HCT116 (cell line): ENCODE measurements at regions not wholly inside any gene's neighbourhood (a gene's known extent, or its start where the extent isn't known, plus 50 kb on each side); places are given as distances from the start of the nearest gene placed in this dataset.

ENCODE experiments used
- ATAC-seq: fragments of 200-7000 bp; cut with Tn5 transposase; 2 replicates; pipeline ENCODE4 v1.9.1; 2020; ENCODE audit warnings: mild to moderate bottlenecking, moderate library complexity
- BruUV-seq: library from RNA; stranded (reverse); fragments of 400-500 nt; replicated peaks from 2 replicates; lab custom pipeline; 2021; lab: Mats Ljungman, UMichigan
- CTCF ChIA-PET: fragments of 300-600 bp; sonication (Branson Sonifier 250); formaldehyde crosslinking; loops from one replicate; lab custom pipeline; 2021; ENCODE audit warnings: antibody characterized with exemption; lab: Charles Lee
- POLR2A ChIA-PET: fragments of 300-600, 350-600 bp; sonication (Branson Sonifier 250); formaldehyde crosslinking; loops from one replicate; lab custom pipeline; 2021; ENCODE audit warnings: antibody characterized with exemption; lab: Charles Lee
- RAD21 ChIA-PET, 2 experiments: fragments of 300-600 bp; sonication (Branson Sonifier 250); formaldehyde crosslinking; loops; one replicate each; lab custom pipeline; 2023; ENCODE audit warnings: low total read pairs in 2 of 2; ENCODE audit not compliant: uncharacterized antibody in 2 of 2, unreplicated experiment in 2 of 2, low non-redundant PET in 1 of 2; lab: Charles Lee
- DNase-seq: peaks from one replicate; pipeline ENCODE4 v3.0.0-alpha.2; 2010; ENCODE audit warnings: low read depth, low spot score
- H2AFZ ChIP-seq: fragments of 200-600 bp; shearing (Covaris generic), sonication (generic); 2 replicates; pipeline ENCODE4 v1.6.1; 2017; ENCODE audit warnings: low read depth, mixed run types, mixed read lengths, antibody characterized with exemption, low read length; ENCODE audit not compliant: poor library complexity, severe bottlenecking
- H3K27ac ChIP-seq: 2 replicates; pipeline ENCODE4 v1.5.1; 2012; ENCODE audit warnings: low read depth, low read length
- H3K27me3 ChIP-seq: fragments of 200-600 bp; sonication (generic); 2 replicates; pipeline ENCODE4 v1.6.1; 2016; ENCODE audit warnings: mixed run types, low read length, mixed read lengths; ENCODE audit not compliant: insufficient read depth
- H3K36me3 ChIP-seq, 2 experiments: fragments of 200-500 bp in 1 of 2; fragments of 200-600 bp in 1 of 2; sonication (Bioruptor generic) in 1 of 2; sonication (generic) in 1 of 2; 2 replicates each; pipeline versions ENCODE4 v1.5.1 to v1.6.1; 2014 to 2016; ENCODE audit warnings: low read length in 2 of 2, inconsistent platforms in 1 of 2, mixed read lengths in 1 of 2, mixed run types in 1 of 2; ENCODE audit not compliant: insufficient read depth in 2 of 2, control insufficient read depth in 1 of 2
- H3K4me1 ChIP-seq, 2 experiments: fragments of 200-600 bp in 1 of 2; sonication (generic) in 1 of 2; 2 replicates each; pipeline versions ENCODE4 v1.5.1 to v1.6.1; 2012 to 2017; ENCODE audit warnings: low read length in 2 of 2, inconsistent platforms in 1 of 2, mild to moderate bottlenecking in 1 of 2, mixed read lengths in 1 of 2, mixed run types in 1 of 2, moderate library complexity in 1 of 2; ENCODE audit not compliant: insufficient read depth in 2 of 2, control insufficient read depth in 1 of 2
- H3K4me2 ChIP-seq: fragments of 200-600 bp; sonication (generic); 2 replicates; pipeline ENCODE4 v1.6.1; 2017; ENCODE audit warnings: mixed run types, low read length, mixed read lengths
- H3K4me3 ChIP-seq, 2 experiments: fragments of 200-600 bp in 1 of 2; sonication (generic) in 1 of 2; replicated peaks in 1 of 2; 2 replicates each; pipeline ENCODE4 v1.5.1; 2011 to 2016; ENCODE audit warnings: low read length in 2 of 2, control low read depth in 1 of 2, low read depth in 1 of 2, mild to moderate bottlenecking in 1 of 2, mixed read lengths in 1 of 2, mixed run types in 1 of 2
- H3K79me2 ChIP-seq: fragments of 200-600 bp; sonication (generic); 2 replicates; pipeline ENCODE4 v1.6.1; 2017; ENCODE audit warnings: mild to moderate bottlenecking, mixed run types, low read length, moderate library complexity, mixed read lengths; ENCODE audit not compliant: insufficient read depth
- H3K9ac ChIP-seq: fragments of 200-600 bp; sonication (generic); 2 replicates; pipeline ENCODE4 v1.6.1; 2016; ENCODE audit warnings: low read length, mixed read lengths
- H3K9me2 ChIP-seq: fragments of 200-600 bp; sonication (generic), shearing (Covaris generic); 2 replicates; pipeline ENCODE4 v1.6.1; 2017; ENCODE audit warnings: mixed run types, mild to moderate bottlenecking, moderate library complexity; ENCODE audit not compliant: insufficient read depth
- H3K9me3 ChIP-seq, 2 experiments: fragments of 200-500 bp in 1 of 2; fragments of 200-600 bp in 1 of 2; sonication (Bioruptor generic) in 1 of 2; sonication (generic) in 1 of 2; 2 replicates each; pipeline ENCODE4 v1.6.1; 2014 to 2017; ENCODE audit warnings: low read length in 2 of 2, mixed read lengths in 2 of 2, inconsistent platforms in 1 of 2, low read depth in 1 of 2, mild to moderate bottlenecking in 1 of 2, mixed run types in 1 of 2, moderate library complexity in 1 of 2; ENCODE audit not compliant: control insufficient read depth in 1 of 2, insufficient read depth in 1 of 2
- H4K20me1 ChIP-seq: fragments of 200-600 bp; sonication (generic), shearing (Covaris generic); 2 replicates; pipeline ENCODE4 v1.6.1; 2017; ENCODE audit warnings: mixed run types, mild to moderate bottlenecking, moderate library complexity; ENCODE audit not compliant: insufficient read depth
- ATF3 ChIP-seq: IDR thresholded peaks from 2 replicates; pipeline ENCODE4 v1.6.1; 2012
- CEBPB ChIP-seq: IDR thresholded peaks from 2 replicates; pipeline ENCODE4 v1.6.1; 2012; ENCODE audit warnings: low read depth
- CTCF ChIP-seq, 3 experiments: fragments of 200-600 bp in 1 of 3; sonication (generic) in 1 of 3; IDR thresholded peaks in 2 of 3; conservative IDR thresholded peaks in 1 of 3; 2 replicates each; pipeline ENCODE4 v1.5.1; 2012 to 2017; ENCODE audit warnings: low read depth in 2 of 3, low read length in 2 of 3, antibody characterized with exemption in 1 of 3, borderline replicate concordance in 1 of 3, control low read depth in 1 of 3, mild to moderate bottlenecking in 1 of 3, mixed read lengths in 1 of 3, mixed run types in 1 of 3, moderate library complexity in 1 of 3; ENCODE audit not compliant: insufficient read depth in 1 of 3
- EGR1 ChIP-seq: IDR thresholded peaks from 2 replicates; pipeline ENCODE4 v1.6.1; 2012; ENCODE audit warnings: low read depth
- ELF1 ChIP-seq: IDR thresholded peaks from 2 replicates; pipeline ENCODE4 v1.6.1; 2012; ENCODE audit warnings: low read depth, borderline replicate concordance
- EZH2 ChIP-seq: fragments of 200-600 bp; sonication (generic); IDR thresholded peaks from 2 replicates; pipeline ENCODE4 v1.6.1; 2017; ENCODE audit warnings: antibody characterized with exemption, mixed run types
- JUND ChIP-seq: IDR thresholded peaks from 2 replicates; pipeline ENCODE4 v1.6.1; 2012
- POLR2A ChIP-seq: IDR thresholded peaks from 2 replicates; pipeline ENCODE4 v1.7.0; 2011; ENCODE audit warnings: borderline replicate concordance; ENCODE audit not compliant: insufficient read depth, insufficient read length; ENCODE audit errors: extremely low read depth
- REST ChIP-seq: IDR thresholded peaks from 2 replicates; pipeline ENCODE4 v1.6.1; 2012; ENCODE audit warnings: low read depth
- SIN3A ChIP-seq: IDR thresholded peaks from 2 replicates; pipeline ENCODE4 v1.6.1; 2012; ENCODE audit warnings: low read depth
- TCF7L2 ChIP-seq: IDR thresholded peaks from 2 replicates; pipeline ENCODE4 v1.7.0; 2011; ENCODE audit warnings: borderline replicate concordance, inconsistent platforms; ENCODE audit not compliant: insufficient read depth, insufficient read length; ENCODE audit errors: extremely low read depth
- YY1 ChIP-seq: IDR thresholded peaks from 2 replicates; pipeline ENCODE4 v1.6.1; 2011; ENCODE audit warnings: low read length, low read depth, moderate library complexity, mild to moderate bottlenecking; ENCODE audit not compliant: insufficient replicate concordance; ENCODE audit errors: extremely low read depth
- ZBTB33 ChIP-seq: IDR thresholded peaks from 2 replicates; pipeline ENCODE4 v1.6.1; 2011; ENCODE audit warnings: mild to moderate bottlenecking, low read length, moderate library complexity; ENCODE audit not compliant: insufficient replicate concordance; ENCODE audit errors: extremely low read depth
- intact Hi-C: fragments of 100-400 bp; cut with micrococcal nuclease; formaldehyde crosslinking; loops from 2 replicates; pipeline ENCODE4 v1.10.0; 2022

- no peaks in the 10 kb centered on the region for H3K27me3 ChIP-seq
- no peaks in the 10 kb centered on the region for H4K20me1 ChIP-seq
- no peaks in the 10 kb centered on the region for H3K9me3 ChIP-seq
- BruUV-seq, result no TSS peak
- no peak overlapping the region for H3K9ac ChIP-seq
- no peak overlapping the region for H3K4me3 ChIP-seq
- CTCF ChIA-PET, result no interaction called here
- no peaks in the 10 kb centered on the region for H3K36me3 ChIP-seq
- H3K9me2 ChIP-seq, result no peaks in the 10 kb centered on the region
- H3K27ac ChIP-seq, result no peak overlapping the region
- no peaks in the 10 kb centered on the region for H3K79me2 ChIP-seq
- TF ChIP-seq CEBPB (no peak), ATF3 (no peak), YY1 (no peak), REST (no peak), EGR1 (no peak), JUND (no peak), EZH2 (no peak), TCF7L2 (no peak), ELF1 (no peak), ZBTB33 (no peak), CTCF (IDR thresholded peaks at IDR 0.05 in 2 of 3, conservative IDR thresholded peaks at IDR 0.05 in 1 of 3; ENCODE audit: borderline replicate concordance in 1 of 3, insufficient read depth in 1 of 3, low read depth in 2 of 3, low read length in 2 of 3) (no peak), POLR2A (no peak), SIN3A (no peak)
- no peak overlapping the region for H3K4me2 ChIP-seq
- H2AFZ ChIP-seq, result no peak overlapping the region
- ATAC-seq (no peak), DNase-seq (no peak)
- POLR2A ChIA-PET, result no interaction called here
- no peaks in the 10 kb centered on the region; a peak in 1 of 4 replicates for H3K4me1 ChIP-seq
- intact Hi-C loops, result no loop called here
- RAD21 ChIA-PET, result no interaction called here
Observed at GRCh38 chr3:144324076-144324475, 352.5 kb downstream of the DIPK2A start.
